ENCODE measurements at regions not wholly inside any gene's neighbourhood (a gene's known extent, or its start where the extent isn't known, plus 50 kb on each side); places are given as distances from the start of the nearest gene placed in this dataset.

- no peak for TF ChIP-seq ATF3 (IDR thresholded peaks at IDR 0.05)
These were observed 243.0 kb downstream of the ACTR3B start (continued) for GRCh38 chr7:153002572-153002971.

GRCh38 chr7:153004341-153004740 is 244.8 kb downstream of the ACTR3B start:
- TF ChIP-seq SP1 (IDR thresholded peaks at IDR 0.05) (no peak), HNF4G (IDR thresholded peaks at IDR 0.05) (no peak), TAF1 (conservative IDR thresholded peaks at IDR 0.05) (no peak), YY1 (IDR thresholded peaks at IDR 0.05) (no peak), CTCF (IDR thresholded peaks at IDR 0.05; ENCODE audit: low read depth, low read length, missing input control) (no peak), RXRA (IDR thresholded peaks at IDR 0.05) (no peak)
- no peaks in the 10 kb centered on the region for H3K4me1 ChIP-seq (ENCODE audit: control insufficient read depth in 4 of 4, insufficient read depth in 4 of 4, low read length in 3 of 4)
- WGBS, result 88% methylated on average over 14 of the region's 14 CpGs

GRCh38 chr7:153005750-153006435 is 246.3 kb downstream of the ACTR3B start:
- whole genome bisulfite sequencing, result 68% methylated on average over 10 of the region's 10 CpGs
- no peaks in the 10 kb centered on the region for H3K27me3 ChIP-seq (ENCODE audit: control insufficient read depth in 4 of 4, insufficient read depth in 4 of 4, low read length in 3 of 4)
- TF ChIP-seq ZBTB33 (IDR thresholded peaks at IDR 0.05), result no peak
- TF ChIP-seq FOXA2 (IDR thresholded peaks at IDR 0.05), result no peak
- TF ChIP-seq CTCF (IDR thresholded peaks at IDR 0.05; ENCODE audit: low read depth, low read length, missing input control), result no peak
- no peak for TF ChIP-seq MAX (IDR thresholded peaks at IDR 0.05)
- TF ChIP-seq YY1 (IDR thresholded peaks at IDR 0.05), result no peak
- no peak for TF ChIP-seq REST (IDR thresholded peaks at IDR 0.05)
- TF ChIP-seq RAD21 (IDR thresholded peaks at IDR 0.05), result no peak
- TF ChIP-seq TAF1 (conservative IDR thresholded peaks at IDR 0.05), result no peak
- no peak for TF ChIP-seq EGR1 (IDR thresholded peaks at IDR 0.05; ENCODE audit: low read depth in 2 of 2)
- no peak for TF ChIP-seq HNF4A (conservative IDR thresholded peaks at IDR 0.05)
- TF ChIP-seq SP1 (IDR thresholded peaks at IDR 0.05), result no peak

More at GRCh38 chr7:153004341-153004740, 244.8 kb downstream of the ACTR3B start:
- Histone ChIP-seq H3K9me3 (ENCODE audit: control insufficient read depth in 4 of 4, low read length in 3 of 4) (peaks cover 0 to 3% (median 3%) of the 10 kb centered on the region in 4 donors), H3K9ac (ENCODE audit: low read depth in 1 of 2, low read length in 2 of 2) (no peak overlapping the region), H3K36me3 (ENCODE audit: control insufficient read depth in 4 of 4, insufficient read depth in 3 of 4, low read depth in 1 of 4, low read length in 3 of 4) (no peaks in the 10 kb centered on the region), H3K27me3 (ENCODE audit: control insufficient read depth in 4 of 4, insufficient read depth in 4 of 4, low read length in 3 of 4) (no peaks in the 10 kb centered on the region), H3K27ac (ENCODE audit: low read depth in 1 of 2, low read length in 2 of 2) (no peak overlapping the region), H3K4me3 (ENCODE audit: low read depth in 1 of 3, low read length in 3 of 3) (no peak overlapping the region)
- no peak for DNase-seq (ENCODE audit: low spot score)

More at GRCh38 chr7:153005750-153006435, 246.3 kb downstream of the ACTR3B start:
- no peak overlapping the region for H3K9ac ChIP-seq (ENCODE audit: low read depth in 1 of 2, low read length in 2 of 2)
- H3K4me3 ChIP-seq (ENCODE audit: low read depth in 1 of 3, low read length in 3 of 3), result no peak overlapping the region
- no peaks in the 10 kb centered on the region for H3K4me1 ChIP-seq (ENCODE audit: control insufficient read depth in 4 of 4, insufficient read depth in 4 of 4, low read length in 3 of 4)
- no peaks in the 10 kb centered on the region for H3K36me3 ChIP-seq (ENCODE audit: control insufficient read depth in 4 of 4, insufficient read depth in 3 of 4, low read depth in 1 of 4, low read length in 3 of 4)
- H3K9me3 ChIP-seq (ENCODE audit: control insufficient read depth in 4 of 4, low read length in 3 of 4), result peaks cover 0 to 2% (median under 1%) of the 10 kb centered on the region in 4 donors
- no peak for DNase-seq (ENCODE audit: low spot score)
- no peak overlapping the region for H3K27ac ChIP-seq (ENCODE audit: low read depth in 1 of 2, low read length in 2 of 2)

Data from liver (tissue), 8 donors.